Pancreas (tissue), 10 donors: ENCODE measurements at regions not wholly inside any gene's neighbourhood (a gene's known extent, or its start where the extent isn't known, plus 50 kb on each side); places are given as distances from the start of the nearest gene placed in this dataset.

ENCODE experiments used
- ATAC-seq, 4 donors: fragments of 200-7000 bp; cut with Tn5 transposase; one replicate each; pipeline versions ENCODE4 v1.8.0 to v1.9.1; 2020; ENCODE audit warnings: mild to moderate bottlenecking in 4 of 4, moderate library complexity in 4 of 4
- DNase-seq, 6 donors: peaks; one replicate each; pipeline ENCODE4 v3.0.0-alpha.2; 2020
- FAIRE-seq: peaks from 2 replicates; lab custom pipeline; 2012; peaks lifted over from hg19 to GRCh38; lab: Jason Lieb, UNC
- H3K27ac ChIP-seq, 4 donors: fragments of 200-600 bp; sonication (generic); 1 replicate in 3 of 4; 2 replicates in 1 of 4; pipeline versions ENCODE4 v1.5.0 to v1.8.0; 2020
- H3K27me3 ChIP-seq, 4 donors: fragments of 200-600 bp; one replicate each; pipeline ENCODE4 v1.8.0; 2021
- H3K36me3 ChIP-seq, 3 donors: fragments of 200-600 bp; sonication (generic) in 1 of 3; one replicate each; pipeline versions ENCODE4 v1.5.0 to v1.8.0; 2020 to 2021
- H3K4me1 ChIP-seq, 3 donors: fragments of 200-600 bp; one replicate each; pipeline ENCODE4 v1.8.0; 2021
- H3K4me3 ChIP-seq, 4 donors: fragments of 200-600 bp; sonication (generic) in 2 of 4; one replicate each; pipeline versions ENCODE4 v1.5.0 to v1.8.0; 2020 to 2021
- H3K9me3 ChIP-seq, 4 donors: fragments of 200-600 bp; one replicate each; pipeline ENCODE4 v1.8.0; 2021
- WGBS, 2 donors: extraction: QIAGEN DNeasy Blood & Tissue Kit; methylation state at CpG; one replicate each; pipeline ENCODE4 v1.1.7; 2013; 5-methylcytosine and 5-hydroxymethylcytosine counted together
- intact Hi-C, 3 donors: fragments of 100-400 bp; cut with DNase I; formaldehyde crosslinking; loops; one replicate each; pipeline versions ENCODE4 v1.11.1 to v1.14.2; 2022
- TF ChIP-seq, protein P1 (sequence below), 4 donors: fragments of 200-600 bp; sonication (generic) in 3 of 4; IDR thresholded peaks; one replicate each; pipeline versions ENCODE4 v1.5.0 to v1.8.0; 2021; ENCODE audit warnings: antibody characterized with exemption in 4 of 4
- donor health status: healthy with polysubstance abuse.
- donor health status: DM: no; HTN: no; CAD: no; lungs with moderate emphysema.
- donor health status: DM: no; HTN: no; CAD: no.
- donor health status: control.
- donor health status: control.
- donor health status: Bipolar disorder and iron deficiency.
- donor health status: DM: yes; HTN: yes; CAD: no.
- donor health status: DM: no; HTN: no; CAD: no.
- donor health status: DM: no; HTN: no; CAD: no.
- donor health status: DM: yes; HTN: yes; CAD: no.

DNA sequence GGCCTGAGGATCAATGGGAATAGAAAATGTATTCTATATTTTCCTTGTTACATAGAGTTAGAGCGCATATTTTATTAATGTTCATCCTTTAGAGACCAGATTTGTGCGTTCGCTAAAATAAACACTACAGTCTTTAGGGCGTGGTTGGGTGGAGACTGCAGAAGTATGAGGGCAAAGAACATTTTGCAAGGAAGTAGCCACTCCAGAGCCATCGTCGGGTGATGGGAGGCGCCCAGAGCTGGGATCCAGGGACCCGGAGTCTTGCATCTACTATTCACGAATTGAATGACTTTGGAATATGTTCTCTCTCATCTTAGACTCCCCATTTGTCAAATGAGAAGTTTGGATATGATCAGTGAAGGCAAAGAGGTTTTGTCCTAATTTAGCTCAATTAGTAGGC lies 154.2 kb upstream of the IRX6 start:
- 81 to 91% methylated on average over 9 of the region's 9 CpGs for WGBS, 2 donors
- Histone ChIP-seq H3K4me3 (no peak overlapping the region), H3K9me3 (no peaks in the 10 kb centered on the region), H3K27me3 (no peaks in the 10 kb centered on the region), H3K27ac (no peak overlapping the region), H3K36me3 (no peaks in the 10 kb centered on the region), H3K4me1 (no peaks in the 10 kb centered on the region)
- no peak for DNase-seq
- ATAC-seq: no peak
- TF ChIP-seq, protein P1, sequence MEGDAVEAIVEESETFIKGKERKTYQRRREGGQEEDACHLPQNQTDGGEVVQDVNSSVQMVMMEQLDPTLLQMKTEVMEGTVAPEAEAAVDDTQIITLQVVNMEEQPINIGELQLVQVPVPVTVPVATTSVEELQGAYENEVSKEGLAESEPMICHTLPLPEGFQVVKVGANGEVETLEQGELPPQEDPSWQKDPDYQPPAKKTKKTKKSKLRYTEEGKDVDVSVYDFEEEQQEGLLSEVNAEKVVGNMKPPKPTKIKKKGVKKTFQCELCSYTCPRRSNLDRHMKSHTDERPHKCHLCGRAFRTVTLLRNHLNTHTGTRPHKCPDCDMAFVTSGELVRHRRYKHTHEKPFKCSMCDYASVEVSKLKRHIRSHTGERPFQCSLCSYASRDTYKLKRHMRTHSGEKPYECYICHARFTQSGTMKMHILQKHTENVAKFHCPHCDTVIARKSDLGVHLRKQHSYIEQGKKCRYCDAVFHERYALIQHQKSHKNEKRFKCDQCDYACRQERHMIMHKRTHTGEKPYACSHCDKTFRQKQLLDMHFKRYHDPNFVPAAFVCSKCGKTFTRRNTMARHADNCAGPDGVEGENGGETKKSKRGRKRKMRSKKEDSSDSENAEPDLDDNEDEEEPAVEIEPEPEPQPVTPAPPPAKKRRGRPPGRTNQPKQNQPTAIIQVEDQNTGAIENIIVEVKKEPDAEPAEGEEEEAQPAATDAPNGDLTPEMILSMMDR (IDR thresholded peaks at IDR 0.05): no peak
- no peak for FAIRE-seq
- intact Hi-C loops: no loop called here

DNA sequence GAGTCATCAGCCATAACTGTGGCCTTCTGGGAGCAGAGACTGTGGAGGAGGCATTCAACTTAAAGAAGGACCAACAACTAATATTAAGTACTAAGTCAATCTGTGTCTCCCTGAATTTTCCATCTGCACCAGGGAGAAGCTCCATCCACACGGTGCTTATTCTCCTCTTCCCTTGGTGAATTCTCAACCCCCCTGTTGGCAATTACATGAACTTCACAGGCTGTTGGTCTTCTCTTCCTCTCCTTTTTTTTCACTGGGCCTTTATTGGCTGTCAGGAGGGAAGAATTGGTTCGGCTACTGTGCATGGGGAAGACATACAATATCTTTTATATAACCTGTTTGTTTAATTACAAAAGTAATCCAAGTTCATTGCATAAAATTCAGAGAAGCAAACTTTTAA lies 152.8 kb upstream of the IRX6 start:
- Histone ChIP-seq H3K27ac (no peak overlapping the region), H3K27me3 (no peaks in the 10 kb centered on the region), H3K9me3 (no peaks in the 10 kb centered on the region), H3K36me3 (no peaks in the 10 kb centered on the region), H3K4me1 (no peaks in the 10 kb centered on the region), H3K4me3 (no peak overlapping the region)
- DNase-seq (no peak), ATAC-seq (no peak), FAIRE-seq (no peak)
- TF ChIP-seq, protein P1 (IDR thresholded peaks at IDR 0.05): no peak
- intact Hi-C loops: no loop called here
- 66 to 72% methylated on average over 2 of the region's 2 CpGs for WGBS, 2 donors

DNA sequence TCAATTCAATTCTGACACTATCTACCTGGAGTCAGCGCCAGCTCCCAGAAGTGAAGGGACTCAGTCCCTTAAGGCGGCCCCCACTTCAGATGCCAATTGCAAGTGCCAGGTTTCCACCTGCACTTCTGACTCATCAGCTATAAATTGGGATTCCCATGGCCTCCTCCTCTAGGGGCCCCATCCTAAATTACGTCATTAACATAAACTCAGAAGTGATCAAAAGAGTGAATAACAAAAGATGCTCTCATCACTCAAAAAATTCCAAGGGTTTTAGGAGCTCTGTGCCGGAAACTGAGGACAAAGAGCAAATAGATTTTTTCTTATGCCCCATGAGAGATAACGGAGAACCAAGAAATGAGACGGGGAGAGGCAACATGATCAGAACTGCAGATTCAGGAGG lies 148.6 kb upstream of the IRX6 start:
- Histone ChIP-seq H3K36me3 (no peaks in the 10 kb centered on the region), H3K27me3 (no peaks in the 10 kb centered on the region), H3K9me3 (no peaks in the 10 kb centered on the region), H3K4me3 (no peak overlapping the region), H3K4me1 (no peaks in the 10 kb centered on the region), H3K27ac (no peak overlapping the region)
- no peak for FAIRE-seq
- WGBS, 2 donors: 80 to 81% methylated on average over 6 of the region's 6 CpGs
- intact Hi-C loops: no loop called here
- TF ChIP-seq, protein P1 (IDR thresholded peaks at IDR 0.05): no peak
- no peak for DNase-seq
- no peak for ATAC-seq

DNA sequence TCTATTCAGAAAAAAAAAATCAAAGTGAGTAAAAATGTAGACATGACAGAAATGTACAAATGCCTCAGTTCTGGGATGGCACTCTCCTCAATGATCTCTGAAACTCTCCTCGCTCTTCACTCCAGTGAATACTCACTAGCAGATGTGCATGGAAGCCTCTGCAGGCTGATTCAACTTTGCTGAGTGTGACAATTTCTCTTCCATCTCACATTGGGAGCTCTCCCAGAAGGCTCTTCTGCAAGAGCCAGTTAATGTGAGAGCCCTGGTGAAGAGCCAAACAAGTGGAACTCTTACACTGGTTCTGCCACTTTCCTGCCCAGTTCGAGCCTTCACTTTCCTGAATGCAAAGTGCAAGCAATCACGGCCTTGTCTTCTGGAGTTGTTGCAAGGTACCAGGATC lies 147.1 kb upstream of the IRX6 start:
- DNase-seq (no peak), ATAC-seq (no peak), FAIRE-seq (no peak)
- WGBS, 2 donors: 78 to 87% methylated on average over 3 of the region's 3 CpGs
- H3K4me1 ChIP-seq: no peaks in the 10 kb centered on the region
- H3K36me3 ChIP-seq: no peaks in the 10 kb centered on the region
- H3K4me3 ChIP-seq: no peak overlapping the region
- no peaks in the 10 kb centered on the region for H3K27me3 ChIP-seq
- H3K27ac ChIP-seq: no peak overlapping the region
- no peaks in the 10 kb centered on the region for H3K9me3 ChIP-seq
- intact Hi-C loops: no loop called here
- TF ChIP-seq, protein P1 (IDR thresholded peaks at IDR 0.05): no peak

DNA sequence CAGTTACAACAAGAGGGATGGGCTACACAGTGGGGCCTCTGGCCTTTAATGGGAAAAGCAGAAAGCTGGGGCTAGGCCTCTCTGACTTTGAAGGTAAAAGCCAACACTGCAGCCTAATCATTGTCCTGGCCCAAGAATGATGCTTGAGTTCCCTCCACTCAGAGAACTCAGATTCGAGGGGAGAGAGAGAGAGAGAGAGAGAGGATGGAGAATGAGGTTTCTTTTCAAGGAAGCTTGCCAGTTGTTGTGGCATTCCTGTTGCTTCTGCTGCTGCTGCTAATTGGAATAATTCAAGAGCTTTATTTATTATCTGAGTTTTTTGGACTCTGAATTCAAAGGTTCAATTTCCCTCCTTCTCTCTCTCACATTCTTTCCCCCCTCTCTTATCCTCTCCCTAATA lies 144.6 kb upstream of the IRX6 start:
- H3K9me3 ChIP-seq: no peaks in the 10 kb centered on the region
- H3K4me3 ChIP-seq: no peak overlapping the region
- no peak overlapping the region for H3K27ac ChIP-seq
- H3K4me1 ChIP-seq: no peaks in the 10 kb centered on the region
- intact Hi-C loops: no loop called here
- no peak for DNase-seq
- no peaks in the 10 kb centered on the region for H3K27me3 ChIP-seq
- no peak for ATAC-seq
- no peak for FAIRE-seq
- TF ChIP-seq, protein P1 (IDR thresholded peaks at IDR 0.05): no peak
- H3K36me3 ChIP-seq: no peaks in the 10 kb centered on the region
- WGBS, 2 donors: 29 to 35% methylated on average over 1 of the region's 1 CpG
